Right lobe of liver (tissue), 4 donors: ENCODE measurements at regions not wholly inside any gene's neighbourhood (a gene's known extent, or its start where the extent isn't known, plus 50 kb on each side); places are given as distances from the start of the nearest gene placed in this dataset.

Experiments
- CTCF ChIP-seq, 4 donors: fragments of 200-600 bp in 3 of 4; fragments of 450-650 bp in 1 of 4; IDR thresholded peaks; one replicate each; pipeline versions ENCODE4 v1.5.1 to v1.8.0; 2016 to 2022; ENCODE audit warnings: antibody characterized with exemption in 4 of 4, mild to moderate bottlenecking in 2 of 4
- POLR2A ChIP-seq: fragments of 450-650 bp; IDR thresholded peaks from one replicate; pipeline ENCODE4 v1.6.1; 2017; ENCODE audit warnings: antibody characterized with exemption, mild to moderate bottlenecking
- donor health status: DM: no; HTN: no; CAD: no.
- donor health status: DM: no; HTN: no; CAD: no.
- donor health status: DM: no; HTN: yes; CAD: no.

- TF ChIP-seq CTCF (IDR thresholded peaks at IDR 0.05) = no peak
- no peak for TF ChIP-seq POLR2A
These were observed 548.7 kb upstream of the CDH5 start for GRCh38 chr16:65817799-65818198.
